GM10266 (cell line): ENCODE measurements at regions not wholly inside any gene's neighbourhood (a gene's known extent, or its start where the extent isn't known, plus 50 kb on each side); places are given as distances from the start of the nearest gene placed in this dataset.

Experiments
- DNase-seq: peaks from one replicate; pipeline ENCODE4 v3.0.0; 2012; ENCODE audit errors: extremely low spot score
- CTCF ChIP-seq: IDR thresholded peaks from 2 replicates; pipeline ENCODE4 v1.5.1; 2012; ENCODE audit warnings: mild to moderate bottlenecking, low read depth; ENCODE audit not compliant: control insufficient read depth, insufficient read depth; ENCODE audit errors: missing control alignments

DNA sequence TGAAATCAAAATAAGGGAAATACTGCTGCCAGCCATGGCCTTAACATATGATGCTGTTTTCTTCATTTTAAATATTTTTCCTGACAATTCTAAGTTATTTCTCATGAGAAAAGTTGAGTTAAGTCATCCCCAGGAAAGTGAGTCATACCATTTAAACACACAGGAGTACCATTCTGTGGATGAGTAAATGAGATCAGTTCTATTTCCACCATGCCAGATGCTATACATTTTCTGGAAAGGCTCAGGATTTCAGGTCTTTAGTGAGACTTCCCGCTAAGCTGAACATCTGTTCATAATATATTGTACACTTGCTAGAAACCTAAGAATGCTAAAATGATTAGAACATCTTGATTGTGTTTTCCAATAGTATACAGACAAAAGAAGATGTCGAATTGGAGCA lies 256.2 kb upstream of the MANEA start:
- no peak for DNase-seq
- no peak for TF ChIP-seq CTCF

DNA sequence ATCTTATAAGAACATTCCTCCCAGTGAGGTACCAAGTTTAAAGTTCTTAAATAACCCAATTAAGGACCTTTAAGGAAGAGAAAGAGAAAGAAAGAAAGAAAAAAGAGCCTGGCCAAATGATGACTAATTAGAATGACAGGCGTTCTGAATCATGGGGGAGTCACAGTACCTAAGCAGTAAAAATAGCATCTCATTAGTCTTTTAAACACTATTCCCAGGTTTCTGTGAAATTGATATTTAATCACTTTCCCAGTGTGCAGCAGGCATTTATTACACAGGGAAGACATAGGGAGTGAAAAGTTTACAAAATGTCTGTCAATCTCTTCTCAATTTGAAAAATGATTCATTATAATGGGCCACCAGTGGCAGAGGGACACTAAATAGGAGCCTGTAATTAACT lies 251.4 kb upstream of the MANEA start:
- no peak for TF ChIP-seq CTCF
- no peak for DNase-seq

DNA sequence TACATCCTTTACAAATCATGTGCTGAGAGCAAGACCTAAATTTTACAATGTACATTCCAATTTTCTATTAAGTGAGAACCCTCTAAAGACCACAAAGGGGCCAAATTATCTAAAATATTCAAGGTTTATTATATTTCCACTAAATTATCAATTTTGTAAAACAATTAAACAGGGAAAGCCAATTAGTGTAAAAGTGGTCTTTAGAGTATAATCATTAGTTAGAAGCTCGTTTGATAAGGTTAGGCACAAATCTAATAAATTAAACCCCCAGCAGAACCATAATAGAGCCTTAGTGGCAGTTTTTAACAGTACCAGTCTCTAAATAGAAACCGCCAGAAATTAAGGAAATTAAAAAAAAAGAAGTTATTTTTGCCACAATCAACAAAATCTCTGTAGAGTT lies 249.1 kb upstream of the MANEA start:
- no peak for DNase-seq
- TF ChIP-seq CTCF = no peak

DNA sequence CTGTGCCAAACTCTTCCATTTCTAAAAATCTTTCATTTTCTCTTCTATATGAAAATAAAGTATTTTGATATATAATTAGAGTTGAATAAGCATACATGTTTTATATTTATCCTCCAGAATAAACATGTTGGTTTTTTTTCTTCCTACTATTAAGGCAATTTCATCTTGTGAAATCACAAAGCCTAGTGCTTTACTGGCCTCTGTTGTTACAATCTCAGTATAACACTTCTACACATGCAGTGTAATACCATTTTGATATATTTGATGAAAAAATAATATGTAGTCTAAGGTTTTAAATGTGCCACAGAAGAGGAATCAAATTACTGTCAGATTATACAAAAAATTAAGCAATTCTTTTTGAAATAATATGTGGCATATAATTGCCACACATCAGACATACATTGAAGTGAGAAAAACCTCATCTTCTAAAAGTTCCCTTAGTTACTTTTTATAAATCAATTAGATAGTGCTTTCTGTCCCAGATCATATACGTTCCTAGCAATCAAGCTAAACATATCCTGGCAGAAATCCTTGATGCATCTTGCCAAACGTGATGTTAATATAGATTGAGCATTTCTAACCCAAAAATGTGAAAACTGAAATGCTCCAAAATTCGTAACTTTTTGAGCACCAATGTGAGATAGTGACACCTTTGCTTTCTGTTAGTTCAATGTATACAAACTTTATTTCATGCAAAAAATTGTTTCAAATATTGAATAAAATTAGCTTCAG lies 225.1 kb upstream of the MANEA start:
- DNase-seq = no peak
- TF ChIP-seq CTCF = no peak

- DNase-seq = no peak
Observed at GRCh38 chr6:95354551-95354950, 222.8 kb upstream of the MANEA start.

DNA sequence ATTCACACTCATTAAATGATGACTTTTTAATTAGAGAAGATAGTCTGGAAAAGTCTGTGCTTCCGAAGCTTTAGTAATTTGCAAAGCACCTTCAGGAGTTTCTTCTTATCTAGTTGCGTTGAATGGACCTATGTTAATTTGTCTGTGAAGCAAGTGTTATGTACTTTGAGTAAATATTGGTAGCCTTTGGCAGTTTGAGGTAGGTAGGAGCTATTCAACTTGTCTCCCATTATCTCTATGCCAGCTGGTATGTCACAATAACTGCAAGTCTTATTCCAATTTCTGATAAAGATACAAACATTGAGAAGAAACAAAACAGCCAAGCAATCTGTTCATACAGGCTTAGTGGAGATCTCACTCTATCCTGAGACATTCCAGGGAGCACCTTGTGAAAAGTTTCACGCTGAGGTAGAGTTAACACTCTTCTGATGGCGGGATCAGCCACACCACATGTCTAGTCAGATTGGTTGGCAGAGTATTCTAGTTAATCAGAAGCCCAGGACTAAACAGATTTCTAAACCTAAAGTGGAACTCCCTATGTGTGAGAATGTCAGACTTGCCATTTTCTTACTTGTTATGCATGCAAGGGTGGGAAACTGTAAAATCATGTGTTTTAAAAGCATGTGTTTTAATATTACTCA lies 219.8 kb upstream of the MANEA start:
- no peak for DNase-seq
- TF ChIP-seq CTCF = no peak

More at GRCh38 chr6:95354551-95354950, 222.8 kb upstream of the MANEA start:
- no peak for TF ChIP-seq CTCF

- peak; percentile 34 for TF ChIP-seq CTCF
- DNase-seq = peak; percentile 25
Observed at GRCh38 chr6:95364016-95364604, 213.2 kb upstream of the MANEA start.
